Upper lobe of left lung (tissue), 4 donors: ENCODE measurements at regions not wholly inside any gene's neighbourhood (a gene's known extent, or its start where the extent isn't known, plus 50 kb on each side); places are given as distances from the start of the nearest gene placed in this dataset.

Source experiments
- EP300 ChIP-seq, 4 donors: sonication (generic); formaldehyde crosslinking; IDR thresholded peaks; one replicate each; pipeline ENCODE4 v1.5.1; 2017; ENCODE audit warnings: antibody characterized with exemption in 4 of 4, control low read depth in 2 of 4
- POLR2A ChIP-seq, 4 donors: fragments of 450-650 bp; IDR thresholded peaks; one replicate each; pipeline ENCODE4 v1.5.1; 2016 to 2017; ENCODE audit warnings: antibody characterized with exemption in 4 of 4, mild to moderate bottlenecking in 2 of 4
- POLR2AphosphoS5 ChIP-seq, 2 donors: sonication (generic); formaldehyde crosslinking; IDR thresholded peaks; one replicate each; pipeline ENCODE4 v1.5.1; 2017; ENCODE audit warnings: antibody characterized with exemption in 2 of 2
- TF ChIP-seq, protein P1 (sequence below), 6 experiments: fragments of 450-650 bp in 4 of 6; fragments of 200-600 bp in 2 of 6; sonication (generic) in 2 of 6; IDR thresholded peaks; one replicate each; pipeline ENCODE4 v1.5.1; 2016 to 2019; ENCODE audit warnings: antibody characterized with exemption in 6 of 6

DNA sequence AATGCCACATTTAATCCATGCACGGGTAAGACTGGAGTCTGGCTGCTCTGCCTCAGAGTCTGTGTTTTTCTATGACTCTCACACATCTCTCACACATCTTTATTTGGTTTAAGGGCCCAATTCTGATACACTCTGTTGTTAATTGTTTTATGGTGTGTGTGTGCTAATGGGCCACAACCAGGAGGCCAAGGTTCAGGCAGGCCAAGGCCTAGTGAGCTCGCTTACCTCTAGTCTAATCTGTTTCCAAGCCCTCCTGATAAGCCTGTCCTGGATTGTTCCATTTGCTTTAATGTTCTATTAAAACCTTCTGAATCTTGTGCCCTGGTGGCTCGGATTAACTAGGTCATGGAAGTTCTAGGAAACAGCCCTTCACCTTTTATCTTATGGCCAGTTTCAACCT lies 445.4 kb upstream of the DPH6 start:
- TF ChIP-seq, protein P1, sequence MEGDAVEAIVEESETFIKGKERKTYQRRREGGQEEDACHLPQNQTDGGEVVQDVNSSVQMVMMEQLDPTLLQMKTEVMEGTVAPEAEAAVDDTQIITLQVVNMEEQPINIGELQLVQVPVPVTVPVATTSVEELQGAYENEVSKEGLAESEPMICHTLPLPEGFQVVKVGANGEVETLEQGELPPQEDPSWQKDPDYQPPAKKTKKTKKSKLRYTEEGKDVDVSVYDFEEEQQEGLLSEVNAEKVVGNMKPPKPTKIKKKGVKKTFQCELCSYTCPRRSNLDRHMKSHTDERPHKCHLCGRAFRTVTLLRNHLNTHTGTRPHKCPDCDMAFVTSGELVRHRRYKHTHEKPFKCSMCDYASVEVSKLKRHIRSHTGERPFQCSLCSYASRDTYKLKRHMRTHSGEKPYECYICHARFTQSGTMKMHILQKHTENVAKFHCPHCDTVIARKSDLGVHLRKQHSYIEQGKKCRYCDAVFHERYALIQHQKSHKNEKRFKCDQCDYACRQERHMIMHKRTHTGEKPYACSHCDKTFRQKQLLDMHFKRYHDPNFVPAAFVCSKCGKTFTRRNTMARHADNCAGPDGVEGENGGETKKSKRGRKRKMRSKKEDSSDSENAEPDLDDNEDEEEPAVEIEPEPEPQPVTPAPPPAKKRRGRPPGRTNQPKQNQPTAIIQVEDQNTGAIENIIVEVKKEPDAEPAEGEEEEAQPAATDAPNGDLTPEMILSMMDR (IDR thresholded peaks at IDR 0.05) = no peak
- TF ChIP-seq POLR2A (IDR thresholded peaks at IDR 0.05) = no peak
- no peak for TF ChIP-seq POLR2AphosphoS5 (IDR thresholded peaks at IDR 0.05)
- TF ChIP-seq EP300 (IDR thresholded peaks at IDR 0.05) = no peak
